ENCODE measurements at regions not wholly inside any gene's neighbourhood (a gene's known extent, or its start where the extent isn't known, plus 50 kb on each side); places are given as distances from the start of the nearest gene placed in this dataset.
A peak's percentile ranks its signal among the peaks of the same experiment; 100 is the strongest.
"Not testable (repeated sequence)": the region's sequence is repeated elsewhere in the genome, so short reads cannot be mapped to it uniquely, and the experiment has no call there.

DNA sequence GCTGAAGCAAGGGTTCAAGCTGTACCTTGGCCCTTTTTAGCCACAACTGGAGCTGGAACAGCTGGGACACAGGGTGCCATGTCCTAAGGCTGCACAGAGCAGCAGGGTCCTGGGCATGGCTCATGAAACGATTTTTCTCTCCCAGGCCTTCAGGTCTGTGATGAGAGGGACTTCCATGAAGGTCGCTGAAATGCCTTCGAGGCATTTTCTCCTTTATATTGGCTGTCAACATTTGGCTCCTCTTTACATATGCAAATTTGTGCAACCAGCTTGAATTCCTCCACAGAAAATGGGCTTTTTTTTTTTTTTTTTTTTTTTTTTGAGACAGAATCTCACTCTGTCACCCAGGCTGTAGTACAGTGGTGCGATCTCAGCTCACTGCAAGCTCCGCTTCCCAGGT lies 430.8 kb downstream of the PCDH11X start:
- H3K36me3 ChIP-seq (ENCODE audit: insufficient read depth, low read length): no peaks in the 10 kb centered on the region
- H3K9me3 ChIP-seq (ENCODE audit: low read length): peaks cover 25% of the 10 kb centered on the region
- no peak overlapping the region for H3K4me2 ChIP-seq (ENCODE audit: low read depth, low read length, poor library complexity, severe bottlenecking)
- no peaks in the 10 kb centered on the region for H3K27me3 ChIP-seq (ENCODE audit: low read length)
- H3K4me3 ChIP-seq (ENCODE audit: low read length): no peak overlapping the region
- no peak for DNase-seq
- H3K9me2 ChIP-seq (replicated peaks; ENCODE audit: insufficient read depth, low read length): no peaks in the 10 kb centered on the region
- H3K9ac ChIP-seq (ENCODE audit: low read length): no peak overlapping the region
- no peaks in the 10 kb centered on the region for H3K4me1 ChIP-seq (ENCODE audit: low read length)
- no peak overlapping the region for H2AFZ ChIP-seq (ENCODE audit: low read length)
- H4K20me1 ChIP-seq (ENCODE audit: insufficient read depth, low read depth, low read length): no peaks in the 10 kb centered on the region
- H3K27ac ChIP-seq (ENCODE audit: low read length): no peak overlapping the region
- no peaks in the 10 kb centered on the region for H3K79me2 ChIP-seq (ENCODE audit: low read length)

DNA sequence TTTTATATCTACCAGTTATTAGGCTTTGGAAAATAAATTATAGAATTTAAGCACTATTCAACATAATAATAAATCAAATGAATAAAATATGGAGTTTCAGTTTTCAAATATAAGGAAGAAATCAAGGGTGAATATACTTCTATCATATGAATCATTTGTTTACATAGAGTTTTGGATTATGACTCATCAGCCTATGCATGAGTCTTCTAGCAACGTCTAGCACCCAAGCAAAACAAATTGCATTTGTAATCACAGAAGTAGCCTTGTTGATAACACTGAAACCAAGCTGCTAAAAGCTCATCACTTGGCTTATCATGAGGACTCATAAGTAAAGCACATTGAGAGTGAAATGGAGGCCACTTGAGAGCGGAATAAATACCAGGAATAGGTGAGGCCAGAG lies 434.6 kb downstream of the PCDH11X start:
- no peak overlapping the region for H3K27ac ChIP-seq (ENCODE audit: low read length)
- no peaks in the 10 kb centered on the region for H4K20me1 ChIP-seq (ENCODE audit: insufficient read depth, low read depth, low read length)
- H3K9ac ChIP-seq (ENCODE audit: low read length): no peak overlapping the region
- no peaks in the 10 kb centered on the region for H3K36me3 ChIP-seq (ENCODE audit: insufficient read depth, low read length)
- H3K4me1 ChIP-seq (ENCODE audit: low read length): no peaks in the 10 kb centered on the region
- H2AFZ ChIP-seq (ENCODE audit: low read length): no peak overlapping the region
- H3K4me3 ChIP-seq (ENCODE audit: low read length): no peak overlapping the region
- no peaks in the 10 kb centered on the region for H3K9me2 ChIP-seq (replicated peaks; ENCODE audit: insufficient read depth, low read length)
- no peaks in the 10 kb centered on the region for H3K79me2 ChIP-seq (ENCODE audit: low read length)
- H3K4me2 ChIP-seq (ENCODE audit: low read depth, low read length, poor library complexity, severe bottlenecking): no peak overlapping the region
- peaks cover 18% of the 10 kb centered on the region for H3K9me3 ChIP-seq (ENCODE audit: low read length)
- DNase-seq: no peak
- H3K27me3 ChIP-seq (ENCODE audit: low read length): no peaks in the 10 kb centered on the region

DNA sequence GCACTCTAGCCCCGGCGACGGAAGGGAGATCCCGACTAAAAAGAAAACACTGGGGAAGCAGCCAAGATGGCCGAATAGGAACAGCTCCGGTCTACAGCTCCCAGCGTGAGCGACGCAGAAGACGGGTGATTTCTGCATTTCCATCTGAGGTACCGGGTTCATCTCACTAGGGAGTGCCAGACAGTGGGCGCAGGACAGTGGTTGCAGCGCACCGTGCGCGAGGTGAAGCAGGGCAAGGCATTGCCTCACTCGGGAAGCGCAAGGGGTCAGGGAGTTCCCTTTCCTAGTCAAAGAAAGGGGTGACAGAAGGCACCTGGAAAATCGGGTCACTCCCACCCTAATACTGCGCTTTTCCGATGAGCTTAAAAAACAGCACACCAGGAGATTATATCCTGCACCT lies 435.8 kb downstream of the PCDH11X start:
- DNase-seq; H3K4me2 ChIP-seq (ENCODE audit: low read depth, low read length, poor library complexity, severe bottlenecking); H3K36me3 ChIP-seq (ENCODE audit: insufficient read depth, low read length); H4K20me1 ChIP-seq (ENCODE audit: insufficient read depth, low read depth, low read length); H3K27ac ChIP-seq (ENCODE audit: low read length); H2AFZ ChIP-seq (ENCODE audit: low read length); H3K79me2 ChIP-seq (ENCODE audit: low read length); H3K4me1 ChIP-seq (ENCODE audit: low read length); H3K9me2 ChIP-seq (replicated peaks; ENCODE audit: insufficient read depth, low read length); H3K27me3 ChIP-seq (ENCODE audit: low read length); H3K9ac ChIP-seq (ENCODE audit: low read length); H3K4me3 ChIP-seq (ENCODE audit: low read length): not testable (repeated sequence)
- H3K9me3 ChIP-seq (ENCODE audit: low read length): peaks cover 11% of the 10 kb centered on the region

DNA sequence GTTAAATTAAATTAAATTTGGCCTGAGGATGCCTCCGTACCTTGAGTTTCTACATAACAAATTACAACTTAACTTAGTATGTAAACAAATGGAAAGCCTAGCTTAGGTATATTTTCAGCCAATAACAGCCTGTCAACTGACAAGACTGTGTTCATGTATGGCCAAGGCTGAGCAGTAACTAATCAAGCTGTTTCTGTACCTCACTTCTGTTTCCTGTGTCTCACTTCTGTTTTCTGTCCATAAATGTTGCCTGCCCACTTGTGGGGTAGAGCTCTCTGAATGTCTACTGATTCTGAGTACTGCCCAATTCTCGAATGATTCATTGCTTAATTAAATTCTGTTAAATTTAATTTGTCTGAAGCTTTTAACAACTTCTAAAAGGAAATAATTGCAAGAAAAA lies 445.2 kb downstream of the PCDH11X start:
- Histone ChIP-seq H2AFZ (ENCODE audit: low read length) (no peak overlapping the region), H3K4me3 (ENCODE audit: low read length) (no peak overlapping the region), H3K4me2 (ENCODE audit: low read depth, low read length, poor library complexity, severe bottlenecking) (no peak overlapping the region), H3K27me3 (ENCODE audit: low read length) (no peaks in the 10 kb centered on the region), H3K4me1 (ENCODE audit: low read length) (no peaks in the 10 kb centered on the region), H3K9ac (ENCODE audit: low read length) (no peak overlapping the region), H3K36me3 (ENCODE audit: insufficient read depth, low read length) (no peaks in the 10 kb centered on the region), H3K9me2 (replicated peaks; ENCODE audit: insufficient read depth, low read length) (no peaks in the 10 kb centered on the region), H3K27ac (ENCODE audit: low read length) (no peak overlapping the region), H3K79me2 (ENCODE audit: low read length) (no peaks in the 10 kb centered on the region), H4K20me1 (ENCODE audit: insufficient read depth, low read depth, low read length) (no peaks in the 10 kb centered on the region), H3K9me3 (ENCODE audit: low read length) (peaks cover 12% of the 10 kb centered on the region; the same call in 1 of the 2 replicates)
- no peak for DNase-seq

DNA sequence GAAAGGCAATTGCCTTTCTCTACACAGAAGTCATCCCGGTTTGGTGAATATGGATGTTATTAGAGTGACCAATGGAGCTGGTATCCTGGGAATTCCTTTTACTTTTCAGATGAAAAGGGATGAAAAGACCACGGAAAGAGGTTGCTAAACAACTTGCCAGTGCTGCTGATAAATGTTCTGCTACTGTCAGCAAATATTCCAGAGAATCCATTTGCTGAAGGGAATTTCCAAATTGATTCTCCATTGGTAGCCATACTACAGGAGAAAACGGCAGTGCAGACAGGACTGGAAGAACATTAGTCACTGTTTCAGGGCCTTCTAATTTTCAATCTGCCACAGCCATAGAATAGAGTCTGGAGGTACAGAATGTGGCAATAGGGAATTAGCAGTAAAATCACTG lies 451.5 kb downstream of the PCDH11X start:
- no peak overlapping the region for H3K4me2 ChIP-seq (ENCODE audit: low read depth, low read length, poor library complexity, severe bottlenecking)
- H3K9me2 ChIP-seq (replicated peaks; ENCODE audit: insufficient read depth, low read length): no peaks in the 10 kb centered on the region
- no peak overlapping the region for H3K9ac ChIP-seq (ENCODE audit: low read length)
- H3K79me2 ChIP-seq (ENCODE audit: low read length): no peaks in the 10 kb centered on the region
- H3K4me3 ChIP-seq (ENCODE audit: low read length): no peak overlapping the region
- no peak for DNase-seq
- no peaks in the 10 kb centered on the region for H3K36me3 ChIP-seq (ENCODE audit: insufficient read depth, low read length)
- H2AFZ ChIP-seq (ENCODE audit: low read length): no peak overlapping the region
- no peaks in the 10 kb centered on the region for H3K27me3 ChIP-seq (ENCODE audit: low read length)
- H3K9me3 ChIP-seq (ENCODE audit: low read length): peaks cover 7% of the 10 kb centered on the region; the same call in 1 of the 2 replicates
- H4K20me1 ChIP-seq (ENCODE audit: insufficient read depth, low read depth, low read length): no peaks in the 10 kb centered on the region
- H3K4me1 ChIP-seq (ENCODE audit: low read length): no peaks in the 10 kb centered on the region
- no peak overlapping the region for H3K27ac ChIP-seq (ENCODE audit: low read length)

DNA sequence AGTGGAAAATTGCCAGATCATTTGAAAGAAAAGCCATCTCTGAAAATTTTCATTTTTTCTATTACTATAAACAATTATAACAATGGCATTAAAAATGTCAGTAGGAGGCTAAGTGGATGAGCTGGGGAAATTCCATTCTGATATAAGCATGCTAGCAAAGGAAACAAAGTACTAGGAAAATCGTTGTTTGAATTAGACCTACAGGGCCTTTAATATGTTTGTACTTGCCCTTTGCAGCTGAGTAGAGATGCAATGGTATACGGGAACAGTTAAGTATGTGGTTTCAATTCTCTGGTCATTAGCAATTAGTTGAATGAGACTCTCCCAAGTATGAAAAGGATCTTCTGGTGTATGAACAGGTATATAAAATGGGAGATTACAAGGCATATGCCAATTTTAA lies 452.2 kb downstream of the PCDH11X start:
- Histone ChIP-seq H2AFZ (ENCODE audit: low read length) (no peak overlapping the region), H4K20me1 (ENCODE audit: insufficient read depth, low read depth, low read length) (no peaks in the 10 kb centered on the region), H3K27ac (ENCODE audit: low read length) (no peak overlapping the region), H3K36me3 (ENCODE audit: insufficient read depth, low read length) (no peaks in the 10 kb centered on the region), H3K9ac (ENCODE audit: low read length) (no peak overlapping the region), H3K9me3 (ENCODE audit: low read length) (peaks cover 7% of the 10 kb centered on the region; the same call in 1 of the 2 replicates), H3K27me3 (ENCODE audit: low read length) (no peaks in the 10 kb centered on the region), H3K9me2 (replicated peaks; ENCODE audit: insufficient read depth, low read length) (no peaks in the 10 kb centered on the region), H3K4me3 (ENCODE audit: low read length) (no peak overlapping the region), H3K4me2 (ENCODE audit: low read depth, low read length, poor library complexity, severe bottlenecking) (no peak overlapping the region), H3K79me2 (ENCODE audit: low read length) (no peaks in the 10 kb centered on the region), H3K4me1 (ENCODE audit: low read length) (no peaks in the 10 kb centered on the region)
- no peak for DNase-seq

DNA sequence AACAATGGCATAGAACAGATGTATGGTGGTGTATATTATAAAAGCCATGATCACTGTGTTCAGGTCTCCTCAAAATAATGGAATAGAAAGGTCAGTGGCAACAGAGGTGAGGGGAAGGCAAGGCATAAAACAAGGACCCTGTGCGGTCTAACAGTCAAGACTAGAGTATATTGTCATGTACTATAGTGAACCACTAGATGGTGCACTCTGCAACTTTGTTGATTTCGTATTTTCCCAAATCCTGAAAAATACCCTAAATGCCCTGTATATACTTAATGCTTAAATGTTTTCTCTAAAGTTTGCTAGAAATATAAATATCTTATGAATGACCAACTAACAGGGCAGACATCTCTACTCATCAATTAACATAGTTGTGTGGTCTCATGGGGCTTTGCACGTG lies 453.0 kb downstream of the PCDH11X start:
- no peaks in the 10 kb centered on the region for H3K9me2 ChIP-seq (replicated peaks; ENCODE audit: insufficient read depth, low read length)
- H3K27me3 ChIP-seq (ENCODE audit: low read length): no peaks in the 10 kb centered on the region

DNA sequence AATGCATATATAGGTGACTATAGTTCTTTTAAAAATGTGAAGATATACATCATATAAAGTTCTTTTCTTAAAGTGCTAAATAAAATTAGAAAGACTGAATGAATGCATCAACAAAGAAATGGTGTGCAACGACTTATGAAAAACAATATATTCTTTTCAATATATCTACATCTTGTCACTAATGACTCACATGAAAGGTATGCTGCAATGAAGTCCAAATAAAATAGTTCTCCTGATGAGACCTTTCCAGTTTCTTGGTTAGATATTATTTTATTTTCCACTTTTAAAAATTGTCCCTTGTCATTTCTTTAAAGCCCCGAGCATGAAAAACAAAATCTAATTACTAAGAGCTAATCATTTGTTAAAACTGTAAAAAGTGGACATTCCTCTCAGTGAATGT lies 462.1 kb downstream of the PCDH11X start:
- Histone ChIP-seq H2AFZ (ENCODE audit: low read length) (no peak overlapping the region), H4K20me1 (ENCODE audit: insufficient read depth, low read depth, low read length) (no peaks in the 10 kb centered on the region), H3K9ac (ENCODE audit: low read length) (no peak overlapping the region), H3K9me2 (replicated peaks; ENCODE audit: insufficient read depth, low read length) (no peaks in the 10 kb centered on the region), H3K36me3 (ENCODE audit: insufficient read depth, low read length) (no peaks in the 10 kb centered on the region), H3K9me3 (ENCODE audit: low read length) (peaks cover 8% of the 10 kb centered on the region), H3K4me3 (ENCODE audit: low read length) (no peak overlapping the region), H3K79me2 (ENCODE audit: low read length) (no peaks in the 10 kb centered on the region), H3K4me1 (ENCODE audit: low read length) (no peaks in the 10 kb centered on the region), H3K27me3 (ENCODE audit: low read length) (no peaks in the 10 kb centered on the region), H3K4me2 (ENCODE audit: low read depth, low read length, poor library complexity, severe bottlenecking) (no peak overlapping the region), H3K27ac (ENCODE audit: low read length) (no peak overlapping the region)
- no peak for DNase-seq

More for the DNA sequence above, 453.0 kb downstream of the PCDH11X start:
- H3K4me3 ChIP-seq (ENCODE audit: low read length): no peak overlapping the region
- H3K9me3 ChIP-seq (ENCODE audit: low read length): peaks cover 7% of the 10 kb centered on the region; the same call in 1 of the 2 replicates
- H3K27ac ChIP-seq (ENCODE audit: low read length): no peak overlapping the region
- H4K20me1 ChIP-seq (ENCODE audit: insufficient read depth, low read depth, low read length): no peaks in the 10 kb centered on the region
- H3K9ac ChIP-seq (ENCODE audit: low read length): no peak overlapping the region
- no peak overlapping the region for H2AFZ ChIP-seq (ENCODE audit: low read length)
- DNase-seq: peak; percentile 40
- no peaks in the 10 kb centered on the region for H3K4me1 ChIP-seq (ENCODE audit: low read length)
- H3K79me2 ChIP-seq (ENCODE audit: low read length): no peaks in the 10 kb centered on the region
- no peaks in the 10 kb centered on the region for H3K36me3 ChIP-seq (ENCODE audit: insufficient read depth, low read length)
- no peak overlapping the region for H3K4me2 ChIP-seq (ENCODE audit: low read depth, low read length, poor library complexity, severe bottlenecking)

DNA sequence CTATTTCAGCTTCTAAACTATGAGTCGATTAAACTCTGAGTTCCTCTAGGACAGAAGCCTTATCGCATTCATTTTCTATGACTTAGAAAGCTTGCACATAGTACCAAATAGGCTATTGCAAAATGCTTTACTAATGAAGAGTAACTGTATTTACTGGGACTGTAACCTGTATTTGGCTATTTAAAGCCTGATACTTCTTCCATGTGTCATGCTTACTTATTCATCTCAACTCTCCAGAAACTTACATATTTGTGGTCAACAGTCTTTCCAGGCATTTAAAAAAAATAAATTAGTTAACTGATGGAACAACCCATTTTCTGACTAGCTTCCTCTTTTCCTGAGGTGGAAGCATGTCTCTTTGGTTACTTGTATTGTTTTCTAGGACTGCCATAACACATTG lies 467.9 kb downstream of the PCDH11X start:
- no peaks in the 10 kb centered on the region for H3K36me3 ChIP-seq (ENCODE audit: insufficient read depth, low read length)
- no peak for DNase-seq
- no peak overlapping the region for H2AFZ ChIP-seq (ENCODE audit: low read length)
- no peaks in the 10 kb centered on the region for H4K20me1 ChIP-seq (ENCODE audit: insufficient read depth, low read depth, low read length)
- no peaks in the 10 kb centered on the region for H3K4me1 ChIP-seq (ENCODE audit: low read length)
- H3K27ac ChIP-seq (ENCODE audit: low read length): no peak overlapping the region
- H3K4me2 ChIP-seq (ENCODE audit: low read depth, low read length, poor library complexity, severe bottlenecking): no peak overlapping the region
- H3K4me3 ChIP-seq (ENCODE audit: low read length): no peak overlapping the region
- no peak overlapping the region for H3K9ac ChIP-seq (ENCODE audit: low read length)
- H3K9me3 ChIP-seq (ENCODE audit: low read length): peaks cover 6% of the 10 kb centered on the region; the same call in 1 of the 2 replicates
- no peaks in the 10 kb centered on the region for H3K27me3 ChIP-seq (ENCODE audit: low read length)
- H3K79me2 ChIP-seq (ENCODE audit: low read length): no peaks in the 10 kb centered on the region
- H3K9me2 ChIP-seq (replicated peaks; ENCODE audit: insufficient read depth, low read length): no peaks in the 10 kb centered on the region

All from Karpas-422 (cell line).